ENCODE measurements at regions not wholly inside any gene's neighbourhood (a gene's known extent, or its start where the extent isn't known, plus 50 kb on each side); places are given as distances from the start of the nearest gene placed in this dataset.

GRCh38 chr18:25701821-25702220 is 349.9 kb upstream of the ZNF521 start:
- no TSS peak for BruUV-seq (replicated peaks)

GRCh38 chr18:25686960-25687500 is 335.1 kb upstream of the ZNF521 start:
- no peaks in the 10 kb centered on the region for H3F3A ChIP-seq (ENCODE audit: low read length, unreplicated experiment)
- no peak overlapping the region for H3K27ac ChIP-seq (ENCODE audit: low read length)
- H3K4me2 ChIP-seq (ENCODE audit: low read length), result no peak overlapping the region
- intact Hi-C loops (cut with micrococcal nuclease), result no loop called here
- ChIA-PET CTCF (no interaction called here), POLR2A (ENCODE audit: unreplicated experiment) (no interaction called here)
- H3K4me1 ChIP-seq (ENCODE audit: insufficient read depth, low read length), result no peaks in the 10 kb centered on the region
- TF ChIP-seq CTCF (conservative IDR thresholded peaks at IDR 0.05; ENCODE audit: low read depth, low read length) (no peak), EZH2 (IDR thresholded peaks at IDR 0.05; ENCODE audit: low read length, unreplicated experiment) (no peak), EZH2phosphoT487 (IDR thresholded peaks at IDR 0.05; ENCODE audit: borderline replicate concordance, low read length) (no peak)
- no peaks in the 10 kb centered on the region for H3K79me2 ChIP-seq (ENCODE audit: low read length)
- H2AFZ ChIP-seq (ENCODE audit: low read length), result no peak overlapping the region
- no TSS peak for BruUV-seq (replicated peaks)
- DNase-seq, result no peak
- no peaks in the 10 kb centered on the region for H4K20me1 ChIP-seq (ENCODE audit: low read length)
- H3K9me3 ChIP-seq (ENCODE audit: low read length), result no peaks in the 10 kb centered on the region
- H3K27me3 ChIP-seq (ENCODE audit: low read length), result peaks cover 9% of the 10 kb centered on the region
- no peaks in the 10 kb centered on the region for H3K9me2 ChIP-seq (replicated peaks; ENCODE audit: low read length)
- H3K36me3 ChIP-seq (ENCODE audit: low read depth, low read length), result no peaks in the 10 kb centered on the region
- no peak for ATAC-seq
- no peak overlapping the region for H3K4me3 ChIP-seq (ENCODE audit: low read length)
- H3K9ac ChIP-seq (ENCODE audit: low read length), result no peak overlapping the region

More at GRCh38 chr18:25701821-25702220, 349.9 kb upstream of the ZNF521 start:
- Histone ChIP-seq H2AFZ (ENCODE audit: low read length) (no peak overlapping the region), H3K9ac (ENCODE audit: low read length) (no peak overlapping the region), H3K79me2 (ENCODE audit: low read length) (no peaks in the 10 kb centered on the region), H4K20me1 (ENCODE audit: low read length) (no peaks in the 10 kb centered on the region), H3K36me3 (ENCODE audit: low read depth, low read length) (no peaks in the 10 kb centered on the region), H3K4me1 (ENCODE audit: insufficient read depth, low read length) (no peaks in the 10 kb centered on the region), H3K9me3 (ENCODE audit: low read length) (no peaks in the 10 kb centered on the region), H3F3A (ENCODE audit: low read length, unreplicated experiment) (no peaks in the 10 kb centered on the region), H3K9me2 (replicated peaks; ENCODE audit: low read length) (no peaks in the 10 kb centered on the region), H3K4me3 (ENCODE audit: low read length) (no peak overlapping the region), H3K27ac (ENCODE audit: low read length) (no peak overlapping the region), H3K27me3 (ENCODE audit: low read length) (peaks cover 33% of the 10 kb centered on the region), H3K4me2 (ENCODE audit: low read length) (no peak overlapping the region)
- intact Hi-C loops (cut with micrococcal nuclease), result no loop called here
- ATAC-seq (no peak), DNase-seq (no peak)
- ChIA-PET POLR2A (ENCODE audit: unreplicated experiment) (no interaction called here), CTCF (no interaction called here)
- TF ChIP-seq EZH2 (IDR thresholded peaks at IDR 0.05; ENCODE audit: low read length, unreplicated experiment) (no peak), CTCF (conservative IDR thresholded peaks at IDR 0.05; ENCODE audit: low read depth, low read length) (no peak), EZH2phosphoT487 (IDR thresholded peaks at IDR 0.05; ENCODE audit: borderline replicate concordance, low read length) (no peak)

- no TSS peak for BruUV-seq (replicated peaks)
- H2AFZ ChIP-seq (ENCODE audit: low read length), result no peak overlapping the region
- CTCF ChIA-PET, result no interaction called here
Measured at GRCh38 chr18:25685088-25685487, 333.1 kb upstream of the ZNF521 start.

More at GRCh38 chr18:25685088-25685487, 333.1 kb upstream of the ZNF521 start:
- Histone ChIP-seq H3K4me2 (ENCODE audit: low read length) (no peak overlapping the region), H4K20me1 (ENCODE audit: low read length) (no peaks in the 10 kb centered on the region), H3K36me3 (ENCODE audit: low read depth, low read length) (no peaks in the 10 kb centered on the region), H3K79me2 (ENCODE audit: low read length) (no peaks in the 10 kb centered on the region), H3K4me1 (ENCODE audit: insufficient read depth, low read length) (no peaks in the 10 kb centered on the region), H3K27ac (ENCODE audit: low read length) (no peak overlapping the region), H3F3A (ENCODE audit: low read length, unreplicated experiment) (no peaks in the 10 kb centered on the region), H3K9me2 (replicated peaks; ENCODE audit: low read length) (no peaks in the 10 kb centered on the region), H3K4me3 (ENCODE audit: low read length) (no peak overlapping the region), H3K9ac (ENCODE audit: low read length) (no peak overlapping the region), H3K9me3 (ENCODE audit: low read length) (no peaks in the 10 kb centered on the region), H3K27me3 (ENCODE audit: low read length) (peaks cover 9% of the 10 kb centered on the region)
- intact Hi-C loops (cut with micrococcal nuclease), result no loop called here
- TF ChIP-seq CTCF (conservative IDR thresholded peaks at IDR 0.05; ENCODE audit: low read depth, low read length), result no peak
- TF ChIP-seq EZH2 (IDR thresholded peaks at IDR 0.05; ENCODE audit: low read length, unreplicated experiment), result no peak
- no peak for TF ChIP-seq EZH2phosphoT487 (IDR thresholded peaks at IDR 0.05; ENCODE audit: borderline replicate concordance, low read length)
- ATAC-seq, result no peak
- POLR2A ChIA-PET (ENCODE audit: unreplicated experiment), result no interaction called here
- DNase-seq, result no peak
